HG02642 (cell line): ENCODE measurements at regions not wholly inside any gene's neighbourhood (a gene's known extent, or its start where the extent isn't known, plus 50 kb on each side); places are given as distances from the start of the nearest gene placed in this dataset.
"Not testable (repeated sequence)": the region's sequence is repeated elsewhere in the genome, so short reads cannot be mapped to it uniquely, and the experiment has no call there.

Experiments used
- ATAC-seq: cut with Tn5 transposase; IDR thresholded peaks from one replicate; pipeline ENCODE4 v1.9.1; 2021; ENCODE audit warnings: mild to moderate bottlenecking; ENCODE audit not compliant: unreplicated experiment, poor library complexity

DNA sequence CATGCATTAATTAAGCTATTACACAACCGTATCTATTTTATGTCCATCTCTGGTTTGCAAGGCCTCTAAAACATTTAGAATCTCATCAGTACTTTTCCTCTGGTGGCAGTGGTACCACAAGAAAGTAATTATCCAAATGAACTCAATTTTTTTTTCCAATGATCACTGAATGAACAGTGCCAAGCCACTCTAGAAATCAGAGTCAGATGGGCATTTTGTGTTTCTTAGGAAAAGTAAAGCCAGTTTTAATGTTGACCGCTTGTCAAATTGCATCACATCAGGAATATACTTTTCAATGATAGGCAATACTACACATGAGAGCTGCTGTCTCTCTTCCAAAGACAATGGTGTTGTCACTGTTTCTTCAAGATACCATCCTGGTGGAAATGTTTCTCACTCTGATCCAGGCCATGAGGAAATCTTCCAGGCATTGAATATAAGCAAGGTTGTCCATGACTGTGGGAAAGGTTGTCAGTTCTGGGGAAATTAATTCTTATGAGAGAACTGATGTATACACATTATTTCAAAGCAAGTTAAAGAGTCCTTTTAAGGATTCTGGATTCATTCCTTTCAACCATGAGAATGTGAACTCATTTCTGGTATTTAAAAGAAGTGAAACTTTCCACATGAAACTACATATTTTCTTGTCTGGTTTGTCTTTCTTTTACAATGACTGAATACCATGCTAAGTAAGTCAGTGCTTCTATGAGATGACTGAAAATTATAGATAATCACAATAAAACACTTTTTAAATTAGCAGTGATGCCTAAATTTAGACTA, 108.8 kb upstream of the TCF21 start:
- ATAC-seq: no peak

DNA sequence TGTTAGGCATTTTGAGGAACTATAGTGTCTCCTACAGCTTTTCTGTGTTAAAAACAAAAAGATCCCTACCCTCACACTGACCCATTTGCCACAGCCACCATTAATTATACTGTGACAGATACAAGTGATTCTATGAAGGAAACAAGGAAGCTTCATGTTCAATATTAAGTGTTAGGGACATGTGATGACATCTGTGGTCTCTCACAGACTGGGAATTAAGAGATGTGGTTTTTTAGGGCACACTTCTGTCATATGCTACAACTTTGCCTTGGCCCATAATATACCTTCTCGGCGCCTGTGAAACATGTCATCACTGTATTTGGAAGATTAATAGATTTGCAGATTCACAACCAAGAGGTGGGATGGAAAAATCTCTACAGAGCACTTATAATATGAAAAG, 102.9 kb upstream of the TCF21 start:
- ATAC-seq: no peak

GRCh38 chr6:133787122-133787521, 101.8 kb upstream of the TCF21 start:
- ATAC-seq: no peak

- ATAC-seq: no peak
Observed at GRCh38 chr6:133787859-133788505, 100.9 kb upstream of the TCF21 start.

DNA sequence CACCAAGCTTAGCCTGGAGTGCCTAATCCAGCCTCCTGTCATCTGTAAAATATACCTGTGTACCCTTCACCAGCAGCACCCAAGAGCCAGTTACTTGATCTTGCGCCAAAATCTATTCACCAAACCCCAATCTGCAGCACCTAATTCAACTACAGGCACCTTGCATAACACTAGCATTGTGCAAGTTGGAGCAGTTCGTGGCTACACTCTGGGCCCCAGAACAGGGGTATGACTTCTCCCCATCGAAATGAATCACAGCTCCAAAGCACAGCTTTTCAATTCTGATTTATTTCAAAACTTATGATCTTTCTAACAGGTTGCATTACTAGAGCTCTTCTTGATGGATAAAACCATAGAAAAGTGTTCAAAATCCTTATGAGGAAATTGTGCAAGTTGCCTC, 100.4 kb upstream of the TCF21 start:
- ATAC-seq: no peak

DNA sequence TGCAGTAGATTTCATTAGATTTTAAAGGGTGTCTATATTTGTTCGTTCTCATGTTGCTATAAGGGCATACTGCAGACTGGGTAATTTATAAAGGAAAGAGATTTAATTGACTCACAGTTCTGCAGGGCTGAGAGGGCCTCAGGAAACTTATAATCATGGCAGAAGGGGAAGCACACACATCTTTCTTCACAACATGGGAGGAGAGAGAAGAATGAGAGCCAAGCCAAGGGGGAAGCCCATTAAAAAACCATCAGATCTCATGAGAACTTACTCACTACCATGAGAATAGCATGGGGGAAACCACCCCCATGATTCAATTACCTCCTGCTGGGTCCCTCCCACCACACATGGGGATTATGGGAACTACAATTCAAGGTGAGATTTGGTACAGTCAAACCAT, 99.5 kb upstream of the TCF21 start:
- ATAC-seq: not testable (repeated sequence)

GRCh38 chr6:133790756-133791155, 98.2 kb upstream of the TCF21 start:
- ATAC-seq: not testable (repeated sequence)

DNA sequence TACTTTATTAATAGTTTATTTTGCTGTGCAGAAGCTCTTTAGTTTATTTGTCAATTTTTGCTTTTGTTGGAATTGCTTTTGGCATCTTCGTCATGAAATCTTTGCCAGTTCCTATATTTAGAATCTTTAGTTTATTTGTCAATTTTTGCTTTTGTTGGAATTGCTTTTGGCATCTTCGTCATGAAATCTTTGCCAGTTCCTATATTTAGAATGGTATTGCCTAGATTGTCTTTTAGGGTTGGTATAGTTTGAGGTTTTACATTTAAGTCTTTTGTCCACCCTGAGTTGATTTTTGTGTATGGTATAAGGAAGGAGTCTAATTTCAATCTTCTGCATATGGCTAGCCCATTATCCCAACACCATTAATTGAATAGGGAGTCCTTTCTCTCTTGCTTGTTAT, 93.9 kb upstream of the TCF21 start:
- ATAC-seq: not testable (repeated sequence)

GRCh38 chr6:133796235-133796634, 92.7 kb upstream of the TCF21 start:
- no peak for ATAC-seq

- ATAC-seq: no peak
Observed at GRCh38 chr6:133799043-133799442, 89.9 kb upstream of the TCF21 start.

GRCh38 chr6:133802861-133803260, 86.1 kb upstream of the TCF21 start:
- ATAC-seq: no peak

GRCh38 chr6:133804265-133804664, 84.6 kb upstream of the TCF21 start:
- ATAC-seq: no peak

DNA sequence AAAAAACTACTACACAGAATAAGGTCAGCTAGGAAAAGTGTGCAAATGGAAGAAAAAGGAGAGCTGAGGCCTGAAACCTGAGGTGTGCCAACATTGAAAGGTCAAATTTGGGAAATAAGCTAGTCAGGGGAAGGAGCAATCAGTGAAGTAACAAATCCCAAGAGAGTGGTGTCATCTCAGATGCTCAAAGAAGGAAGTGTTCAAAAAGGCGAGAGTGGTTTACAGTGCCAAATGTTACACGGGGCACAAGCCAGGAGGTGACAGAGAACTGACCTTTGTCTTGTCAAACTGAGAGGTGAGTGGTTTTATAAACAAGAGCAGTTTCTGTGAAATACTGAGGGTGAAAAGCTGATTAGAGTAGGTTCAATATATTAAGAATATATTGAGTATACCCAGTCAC, 83.0 kb upstream of the TCF21 start:
- no peak for ATAC-seq

DNA sequence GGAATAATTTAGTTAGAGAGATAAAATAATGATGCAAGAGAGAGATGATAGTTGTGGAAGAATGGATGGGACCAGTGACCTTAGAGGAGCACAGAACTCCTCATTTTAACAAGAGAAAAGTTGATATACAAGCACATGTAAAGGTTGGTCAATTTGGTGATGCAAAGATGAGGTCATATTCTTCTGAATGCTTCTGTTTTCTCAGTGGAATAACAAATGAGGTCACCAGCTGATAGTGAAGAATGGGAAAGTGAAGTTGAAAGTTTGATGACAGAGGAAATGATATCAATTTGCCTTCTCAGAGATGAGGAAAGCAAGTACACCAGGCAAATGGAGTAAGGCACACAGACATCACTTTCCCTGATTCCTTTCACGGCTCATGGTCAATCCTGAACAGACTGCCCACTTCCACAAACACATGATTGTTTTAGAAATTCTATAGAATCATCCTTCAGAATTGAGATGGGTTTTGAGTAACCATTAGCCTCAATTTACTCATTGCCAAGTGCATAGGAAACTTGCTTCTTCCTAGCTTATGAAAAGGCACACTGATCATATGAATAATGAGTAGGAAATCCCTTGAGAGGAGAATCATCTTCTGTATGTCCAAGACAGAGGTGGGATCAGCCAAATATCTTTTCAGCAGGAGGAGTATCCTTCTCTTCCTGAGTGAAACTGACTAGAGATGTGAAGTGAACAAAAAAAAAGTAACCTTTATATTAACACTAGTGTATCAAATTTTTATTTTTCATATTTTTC, 82.4 kb upstream of the TCF21 start:
- no peak for ATAC-seq

GRCh38 chr6:133807501-133807900, 81.4 kb upstream of the TCF21 start:
- ATAC-seq: no peak

DNA sequence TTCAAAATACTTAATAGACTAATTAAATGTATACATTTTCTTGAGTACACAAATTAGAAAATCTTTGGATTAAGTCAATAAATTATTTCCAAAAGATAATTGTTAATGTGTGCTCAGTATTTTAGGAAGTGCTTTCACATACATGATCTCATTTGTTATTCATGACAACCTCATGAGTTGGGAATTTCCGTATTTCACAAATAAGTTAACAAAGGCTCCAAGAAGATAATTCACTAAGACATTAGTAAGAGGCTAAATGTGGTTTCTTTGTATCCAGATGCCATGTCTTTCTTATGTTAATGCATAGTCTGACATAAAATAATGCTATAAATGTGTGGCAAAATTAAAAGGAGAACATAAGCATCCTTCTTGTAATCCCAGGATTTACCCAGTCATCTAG, 79.5 kb upstream of the TCF21 start:
- no peak for ATAC-seq

DNA sequence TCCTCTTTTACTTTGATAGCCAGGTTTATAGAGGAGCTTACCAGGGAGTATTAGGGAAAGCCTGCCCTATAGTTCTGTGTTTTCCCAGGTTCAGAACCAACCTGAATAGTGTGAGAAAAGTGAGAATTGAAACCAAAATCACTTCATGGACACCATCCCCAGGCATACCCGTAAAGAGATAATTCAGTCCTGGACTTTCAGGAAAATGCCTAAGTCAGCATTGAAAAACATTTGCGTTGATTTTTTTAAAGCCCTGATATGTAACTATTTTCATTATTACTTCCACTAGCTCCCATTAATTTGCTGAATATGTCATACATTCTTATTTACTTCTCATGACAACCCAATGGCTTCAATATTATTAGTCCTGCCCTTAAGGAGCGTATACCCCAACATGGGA, 77.4 kb upstream of the TCF21 start:
- ATAC-seq: no peak

GRCh38 chr6:133812446-133812845, 76.5 kb upstream of the TCF21 start:
- not testable (repeated sequence) for ATAC-seq

DNA sequence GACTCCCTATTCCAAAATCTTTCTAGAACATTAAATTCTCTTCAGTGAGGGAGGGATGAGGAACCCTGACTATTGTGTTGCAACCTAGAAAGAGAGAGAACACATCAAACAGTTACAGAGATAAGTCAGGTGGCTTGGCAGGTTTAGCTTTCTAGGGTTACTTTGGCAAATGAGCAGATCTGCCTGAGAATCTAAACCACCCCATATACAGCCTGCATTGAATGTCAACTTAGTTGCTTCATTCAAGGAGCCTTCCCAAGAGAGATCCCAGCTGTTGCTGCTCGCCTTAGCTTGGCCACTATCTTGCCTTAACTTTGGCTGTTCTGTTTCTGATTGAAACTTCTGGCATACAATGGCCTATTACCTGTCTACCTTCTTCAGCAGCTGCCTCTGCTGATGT, 74.7 kb upstream of the TCF21 start:
- no peak for ATAC-seq

- no peak for ATAC-seq
Observed at GRCh38 chr6:133814797-133815196, 74.1 kb upstream of the TCF21 start.

DNA sequence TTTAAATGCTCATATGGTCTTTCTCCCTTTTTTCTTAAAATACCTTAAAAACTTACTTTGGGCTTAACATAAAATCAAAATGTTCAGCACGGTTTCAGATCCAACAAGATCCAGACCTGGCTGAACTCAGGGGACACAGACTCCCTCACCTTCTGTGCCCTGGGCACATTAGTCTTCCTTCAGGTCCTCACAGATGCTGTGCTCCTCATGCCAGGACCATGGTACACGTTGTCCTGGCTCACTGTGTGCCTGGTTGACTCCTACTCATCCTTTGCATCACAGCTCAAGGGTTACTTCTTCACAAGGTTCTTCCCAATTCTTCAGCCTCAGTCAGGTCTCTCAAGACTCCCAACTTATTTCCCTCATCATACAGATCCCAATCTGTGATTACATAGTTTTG, 73.6 kb upstream of the TCF21 start:
- no peak for ATAC-seq
